GM18868 (cell line): ENCODE measurements at regions not wholly inside any gene's neighbourhood (a gene's known extent, or its start where the extent isn't known, plus 50 kb on each side); places are given as distances from the start of the nearest gene placed in this dataset.
"Not testable (repeated sequence)": the region's sequence is repeated elsewhere in the genome, so short reads cannot be mapped to it uniquely, and the experiment has no call there.

Experiments used
- ATAC-seq: cut with Tn5 transposase; IDR thresholded peaks from one replicate; pipeline ENCODE4 v1.9.1; 2021; ENCODE audit warnings: mild to moderate bottlenecking, moderate library complexity; ENCODE audit not compliant: unreplicated experiment

- no peak for ATAC-seq
Measured at GRCh38 chr5:39541920-39542319, 117.1 kb upstream of the DAB2 start.

GRCh38 chr5:39539470-39539869 lies 114.7 kb upstream of the DAB2 start:
- no peak for ATAC-seq

- ATAC-seq: no peak
Measured at GRCh38 chr5:39534690-39535089, 109.9 kb upstream of the DAB2 start.

GRCh38 chr5:39533749-39534148 lies 109.0 kb upstream of the DAB2 start:
- no peak for ATAC-seq

- no peak for ATAC-seq
Measured at GRCh38 chr5:39532511-39532910, 107.7 kb upstream of the DAB2 start.

GRCh38 chr5:39531306-39531705 lies 106.5 kb upstream of the DAB2 start:
- ATAC-seq: no peak

GRCh38 chr5:39526914-39527477 lies 102.2 kb upstream of the DAB2 start:
- ATAC-seq: no peak

- ATAC-seq: not testable (repeated sequence)
Measured at GRCh38 chr5:39525781-39526180, 101.0 kb upstream of the DAB2 start.

GRCh38 chr5:39525271-39525670 lies 100.5 kb upstream of the DAB2 start:
- no peak for ATAC-seq

- ATAC-seq: no peak
Measured at GRCh38 chr5:39523821-39524220, 99.0 kb upstream of the DAB2 start.

- no peak for ATAC-seq
Measured at GRCh38 chr5:39521940-39522590, 97.3 kb upstream of the DAB2 start.

GRCh38 chr5:39521098-39521860 lies 96.5 kb upstream of the DAB2 start:
- ATAC-seq: no peak

- ATAC-seq: no peak
Measured at GRCh38 chr5:39520232-39520572, 95.4 kb upstream of the DAB2 start.

GRCh38 chr5:39519566-39520231 lies 94.9 kb upstream of the DAB2 start:
- no peak for ATAC-seq

- ATAC-seq: no peak
Measured at GRCh38 chr5:39519079-39519478, 94.3 kb upstream of the DAB2 start.

GRCh38 chr5:39518516-39518915 lies 93.7 kb upstream of the DAB2 start:
- ATAC-seq: no peak

- no peak for ATAC-seq
Measured at GRCh38 chr5:39517800-39518199, 93.0 kb upstream of the DAB2 start.

GRCh38 chr5:39515881-39516280 lies 91.1 kb upstream of the DAB2 start:
- no peak for ATAC-seq

GRCh38 chr5:39513236-39513635 lies 88.5 kb upstream of the DAB2 start:
- ATAC-seq: no peak

- no peak for ATAC-seq
Measured at GRCh38 chr5:39506211-39506610, 81.4 kb upstream of the DAB2 start.

GRCh38 chr5:39505791-39506190 lies 81.0 kb upstream of the DAB2 start:
- ATAC-seq: no peak

- ATAC-seq: no peak
Measured at GRCh38 chr5:39505363-39505762, 80.6 kb upstream of the DAB2 start.
